ENCODE measurements at regions not wholly inside any gene's neighbourhood (a gene's known extent, or its start where the extent isn't known, plus 50 kb on each side); places are given as distances from the start of the nearest gene placed in this dataset.

DNA sequence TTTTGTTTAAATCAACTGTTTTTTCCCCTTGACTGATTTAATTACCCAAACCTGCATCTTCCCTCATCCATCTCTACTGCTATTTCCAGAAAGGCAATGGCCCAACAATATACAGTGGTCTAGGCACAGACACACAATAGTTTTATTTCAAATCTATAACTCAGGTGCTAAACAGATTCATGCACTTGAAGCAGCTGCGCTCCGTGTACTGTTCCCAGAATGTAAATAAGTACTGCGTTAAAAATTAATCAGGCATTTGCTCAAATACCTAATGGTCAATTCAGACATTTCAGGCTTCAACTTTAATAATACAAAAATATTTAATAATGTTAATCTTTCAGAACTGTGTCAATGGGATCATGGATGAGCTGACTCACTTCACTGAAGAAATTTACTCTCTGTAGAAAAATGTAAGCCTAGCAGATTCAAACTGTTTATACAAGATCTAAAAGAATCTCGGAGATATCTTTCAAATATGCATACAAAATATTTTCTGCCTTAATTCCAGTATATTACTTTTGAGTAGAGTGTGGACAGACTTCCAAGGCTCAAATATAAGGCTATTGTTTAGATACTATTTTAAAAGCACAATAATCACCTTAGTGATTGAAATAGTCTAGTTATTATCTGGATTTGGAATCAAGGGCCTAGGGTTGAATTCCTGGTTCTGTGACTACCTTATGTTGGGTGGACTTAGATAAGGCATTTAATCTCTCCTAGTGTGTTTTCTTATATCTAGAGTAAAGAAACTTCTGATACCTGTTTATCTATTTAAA lies 97.4 kb upstream of the PSMD7 start:
- 89 to 93% (median 91%) methylated on average over 4 of the region's 4 CpGs for WGBS, 4 donors
- no peaks in the 10 kb centered on the region for H3K9me3 ChIP-seq

DNA sequence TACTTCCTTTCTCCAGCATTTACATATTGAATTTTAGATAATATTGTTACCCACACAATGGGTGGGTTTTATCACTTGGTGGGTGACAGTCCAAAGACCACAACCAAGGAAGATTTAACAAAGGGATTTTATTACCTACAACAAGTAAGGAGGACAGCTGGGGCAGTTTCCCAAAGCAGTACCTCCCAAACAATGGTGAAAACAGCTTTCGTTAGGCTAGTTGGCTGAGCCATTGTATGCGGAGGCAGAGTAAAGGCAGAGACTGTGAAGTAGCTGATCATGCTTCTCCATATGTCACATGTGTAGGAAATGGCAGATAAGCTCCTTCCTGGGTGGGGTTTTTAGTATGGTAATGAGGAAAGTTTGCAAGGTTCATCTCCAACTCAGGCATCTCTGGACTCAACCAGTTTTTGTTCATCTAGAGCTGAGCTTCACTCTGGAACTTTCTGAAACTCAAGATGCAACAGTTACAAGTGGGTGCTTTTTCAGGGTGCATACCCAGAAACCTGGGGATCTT lies 104.3 kb upstream of the PSMD7 start:
- no peak overlapping the region for H3K4me3 ChIP-seq
- 79 to 83% (median 80%) methylated on average over 2 of the region's 2 CpGs for WGBS, 4 donors
- DNase-seq (no peak), ATAC-seq (no peak)
- TF ChIP-seq POLR2A (IDR thresholded peaks at IDR 0.05), result no peak
- TF ChIP-seq, protein P1, sequence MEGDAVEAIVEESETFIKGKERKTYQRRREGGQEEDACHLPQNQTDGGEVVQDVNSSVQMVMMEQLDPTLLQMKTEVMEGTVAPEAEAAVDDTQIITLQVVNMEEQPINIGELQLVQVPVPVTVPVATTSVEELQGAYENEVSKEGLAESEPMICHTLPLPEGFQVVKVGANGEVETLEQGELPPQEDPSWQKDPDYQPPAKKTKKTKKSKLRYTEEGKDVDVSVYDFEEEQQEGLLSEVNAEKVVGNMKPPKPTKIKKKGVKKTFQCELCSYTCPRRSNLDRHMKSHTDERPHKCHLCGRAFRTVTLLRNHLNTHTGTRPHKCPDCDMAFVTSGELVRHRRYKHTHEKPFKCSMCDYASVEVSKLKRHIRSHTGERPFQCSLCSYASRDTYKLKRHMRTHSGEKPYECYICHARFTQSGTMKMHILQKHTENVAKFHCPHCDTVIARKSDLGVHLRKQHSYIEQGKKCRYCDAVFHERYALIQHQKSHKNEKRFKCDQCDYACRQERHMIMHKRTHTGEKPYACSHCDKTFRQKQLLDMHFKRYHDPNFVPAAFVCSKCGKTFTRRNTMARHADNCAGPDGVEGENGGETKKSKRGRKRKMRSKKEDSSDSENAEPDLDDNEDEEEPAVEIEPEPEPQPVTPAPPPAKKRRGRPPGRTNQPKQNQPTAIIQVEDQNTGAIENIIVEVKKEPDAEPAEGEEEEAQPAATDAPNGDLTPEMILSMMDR (IDR thresholded peaks at IDR 0.05), result no peak
- intact Hi-C loops (cut with DNase I), result no loop called here
- H3K4me1 ChIP-seq, result no peaks in the 10 kb centered on the region
- no peaks in the 10 kb centered on the region for H3K36me3 ChIP-seq
- peaks cover 0 to 2% (median 0%) of the 10 kb centered on the region in 12 donors for H3K9me3 ChIP-seq
- H3K27ac ChIP-seq, result no peak overlapping the region
- H3K27me3 ChIP-seq, result peaks cover 0 to 3% (median 0%) of the 10 kb centered on the region in 9 donors

More for the DNA sequence above, 97.4 kb upstream of the PSMD7 start:
- Histone ChIP-seq H3K4me1 (no peaks in the 10 kb centered on the region), H3K36me3 (no peaks in the 10 kb centered on the region), H3K27ac (no peak overlapping the region), H3K4me3 (no peak overlapping the region), H3K27me3 (peaks cover 0 to 3% (median 0%) of the 10 kb centered on the region in 9 donors)
- TF ChIP-seq POLR2A (IDR thresholded peaks at IDR 0.05), result no peak
- TF ChIP-seq, protein P1 (IDR thresholded peaks at IDR 0.05), result no peak
- DNase-seq (no peak), ATAC-seq (no peak)
- intact Hi-C loops (cut with DNase I), result no loop called here

DNA sequence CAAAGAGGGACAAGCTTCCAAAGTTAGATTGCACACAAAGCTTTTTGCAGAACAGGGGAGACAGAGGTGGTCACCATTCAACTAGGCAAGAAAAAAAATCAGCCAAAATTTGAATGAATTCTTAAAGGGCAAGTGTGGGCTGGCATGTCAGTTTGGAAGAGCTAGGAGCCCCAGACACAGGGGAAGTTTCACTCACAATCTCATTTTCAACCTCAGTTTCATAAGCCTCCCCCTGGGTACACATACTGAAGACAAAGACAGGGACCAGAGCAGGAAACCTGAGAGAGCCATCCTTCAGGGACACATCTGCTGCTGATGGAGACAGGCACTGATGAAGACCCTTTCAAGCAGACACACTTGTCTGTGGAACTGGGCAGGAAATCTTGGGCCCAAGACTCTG lies 106.3 kb upstream of the PSMD7 start:
- no peak for DNase-seq
- Histone ChIP-seq H3K4me1 (no peaks in the 10 kb centered on the region), H3K9me3 (peaks cover 0 to 2% (median 0%) of the 10 kb centered on the region in 12 donors), H3K4me3 (no peak overlapping the region), H3K27ac (no peak overlapping the region), H3K27me3 (peaks cover 0 to 3% (median 0%) of the 10 kb centered on the region in 9 donors), H3K36me3 (no peaks in the 10 kb centered on the region)
- no peak for ATAC-seq
- no peak for TF ChIP-seq POLR2A (IDR thresholded peaks at IDR 0.05)
- TF ChIP-seq, protein P1 (IDR thresholded peaks at IDR 0.05), result no peak
- intact Hi-C loops (cut with DNase I), result no loop called here

DNA sequence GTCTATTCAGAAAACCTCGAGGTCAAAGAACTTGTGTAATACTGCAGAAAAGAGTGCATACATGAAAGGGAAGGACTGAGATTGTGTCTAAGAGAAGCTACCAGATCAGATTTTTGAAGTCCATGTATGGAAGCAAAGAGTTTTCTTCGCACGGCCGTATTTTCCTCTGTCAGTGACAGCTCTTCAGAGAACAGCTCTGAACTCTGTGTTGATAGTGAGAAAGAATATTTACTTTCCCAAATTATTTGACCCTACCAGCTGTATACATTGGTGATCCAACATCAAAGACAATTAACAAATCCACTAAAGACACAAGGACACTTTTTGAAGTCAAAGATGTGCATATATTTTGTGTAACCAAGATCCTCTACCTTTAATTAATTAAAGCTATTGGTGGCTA lies 107.8 kb upstream of the PSMD7 start:
- no peaks in the 10 kb centered on the region for H3K4me1 ChIP-seq
- peaks cover 0 to 2% (median 0%) of the 10 kb centered on the region in 12 donors for H3K9me3 ChIP-seq
- no peak overlapping the region for H3K27ac ChIP-seq
- WGBS, 4 donors, result 80 to 89% (median 88%) methylated on average over 4 of the region's 4 CpGs
- H3K27me3 ChIP-seq, result no peaks in the 10 kb centered on the region
- H3K36me3 ChIP-seq, result no peaks in the 10 kb centered on the region
- no peak for ATAC-seq
- no peak for DNase-seq
- intact Hi-C loops (cut with DNase I), result no loop called here
- no peak for TF ChIP-seq POLR2A (IDR thresholded peaks at IDR 0.05)
- TF ChIP-seq, protein P1 (IDR thresholded peaks at IDR 0.05), result no peak
- H3K4me3 ChIP-seq, result no peak overlapping the region
